Activated CD8-positive, alpha-beta memory T cell treated with anti-CD3 and anti-CD28 coated beads, Interleukin-2, amount 50 U/mL, for 1 hour (primary cell): ENCODE measurements at regions not wholly inside any gene's neighbourhood (a gene's known extent, or its start where the extent isn't known, plus 50 kb on each side); places are given as distances from the start of the nearest gene placed in this dataset.

ENCODE experiments used
- DNase-seq: peaks from one replicate; pipeline ENCODE4 v3.0.0-alpha.2; 2020; ENCODE audit errors: extremely low read depth

DNA sequence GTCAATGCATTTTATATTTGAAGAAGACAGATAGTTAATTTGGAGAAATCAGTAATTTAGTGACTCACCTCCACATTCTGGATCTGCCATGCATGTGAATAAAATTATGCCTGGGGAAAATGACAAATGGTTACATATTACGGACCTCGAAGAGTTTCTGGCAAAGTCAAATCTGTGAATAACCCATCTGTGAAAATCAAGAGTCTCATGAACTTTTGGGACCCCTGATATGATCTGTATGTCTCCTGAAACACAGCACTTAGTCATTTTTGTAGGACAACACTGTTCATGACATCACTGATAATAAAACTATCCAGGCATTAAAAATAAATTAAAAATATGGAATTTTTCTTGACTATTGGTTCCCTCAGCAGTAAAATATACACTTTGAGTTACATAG, 584.5 kb downstream of the TLE4 start:
- no peak for DNase-seq

DNA sequence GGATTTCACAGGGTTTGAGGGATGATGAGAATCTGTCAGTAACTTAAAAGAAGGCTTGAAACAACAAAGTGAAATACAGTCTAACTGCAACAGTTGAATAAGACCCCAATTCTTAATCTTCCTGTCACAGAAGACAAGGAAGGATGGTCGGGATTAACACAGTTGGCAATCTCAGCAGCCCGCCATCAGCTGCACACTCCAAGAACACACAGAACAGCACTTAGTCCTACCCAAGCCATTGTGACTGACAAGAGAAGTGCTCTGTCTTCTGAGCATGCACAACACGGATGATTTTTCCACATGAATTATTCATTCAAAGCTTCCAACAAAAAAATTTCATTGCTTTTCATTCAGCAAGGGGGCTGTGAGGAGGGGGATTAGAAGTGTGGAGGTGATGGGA, 576.1 kb downstream of the TLE4 start:
- no peak for DNase-seq

DNA sequence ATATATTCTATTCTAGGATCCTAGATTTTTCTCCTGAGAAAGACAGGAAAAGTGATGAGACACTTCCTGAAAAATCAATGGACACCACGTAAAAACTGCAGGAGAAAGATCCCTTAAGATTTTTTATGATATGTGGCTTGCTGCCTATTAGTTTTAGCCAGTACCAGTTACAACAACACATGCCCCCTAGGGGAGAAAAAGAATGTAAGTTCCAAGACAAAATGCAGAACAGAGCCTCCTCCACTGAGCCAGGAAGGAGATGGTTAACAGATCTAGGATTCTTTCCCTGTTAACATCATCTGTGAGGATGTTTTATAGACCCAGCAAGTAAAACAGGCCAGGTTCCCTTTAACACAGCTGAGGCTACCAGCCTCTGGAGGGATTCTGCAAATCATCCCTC, 574.7 kb downstream of the TLE4 start:
- DNase-seq: no peak

DNA sequence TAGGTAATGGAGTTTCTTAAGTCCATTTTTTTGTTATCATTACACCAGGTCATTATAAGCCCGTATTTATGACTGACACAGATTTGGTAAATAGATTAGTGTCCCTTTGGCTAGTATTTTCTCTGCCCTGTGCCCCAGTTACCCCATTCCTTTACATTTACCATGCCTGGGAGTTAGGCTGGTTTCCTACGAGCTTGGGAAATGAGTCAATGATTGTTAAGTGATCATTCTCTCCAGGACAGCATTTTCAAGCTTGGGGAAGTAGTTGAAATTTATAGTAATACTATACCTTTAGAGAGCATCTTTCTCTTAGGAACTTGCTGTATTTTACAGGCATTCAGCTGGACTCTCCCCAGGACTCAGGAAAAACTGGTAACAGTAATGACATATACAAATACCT, 573.1 kb downstream of the TLE4 start:
- no peak for DNase-seq

- DNase-seq: no peak
Measured at GRCh38 chr9:80144406-80144805, 572.6 kb downstream of the TLE4 start.

- DNase-seq: no peak
Measured at GRCh38 chr9:80143899-80144298, 572.1 kb downstream of the TLE4 start.

GRCh38 chr9:80134487-80134886, 562.7 kb downstream of the TLE4 start:
- no peak for DNase-seq

DNA sequence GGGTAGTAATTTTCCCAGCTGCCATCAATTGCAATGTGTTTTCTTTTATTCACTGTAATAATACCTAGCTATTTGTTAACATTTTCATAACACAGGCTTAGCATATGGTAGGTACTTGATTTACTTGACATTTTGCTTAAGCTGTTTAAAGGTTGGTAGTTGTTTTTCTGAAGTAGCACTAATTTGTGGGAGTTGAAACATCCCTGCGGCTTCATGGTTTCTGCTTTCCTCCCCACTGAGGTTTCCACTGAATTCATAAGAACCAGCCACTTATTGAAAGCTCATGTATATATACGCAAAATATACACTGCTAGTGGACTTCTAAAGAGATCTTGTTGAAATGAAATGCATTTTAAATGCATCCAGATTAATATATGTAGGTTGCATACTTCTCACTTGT, 559.9 kb downstream of the TLE4 start:
- DNase-seq: no peak

GRCh38 chr9:80127920-80128319, 556.2 kb downstream of the TLE4 start:
- DNase-seq: no peak

DNA sequence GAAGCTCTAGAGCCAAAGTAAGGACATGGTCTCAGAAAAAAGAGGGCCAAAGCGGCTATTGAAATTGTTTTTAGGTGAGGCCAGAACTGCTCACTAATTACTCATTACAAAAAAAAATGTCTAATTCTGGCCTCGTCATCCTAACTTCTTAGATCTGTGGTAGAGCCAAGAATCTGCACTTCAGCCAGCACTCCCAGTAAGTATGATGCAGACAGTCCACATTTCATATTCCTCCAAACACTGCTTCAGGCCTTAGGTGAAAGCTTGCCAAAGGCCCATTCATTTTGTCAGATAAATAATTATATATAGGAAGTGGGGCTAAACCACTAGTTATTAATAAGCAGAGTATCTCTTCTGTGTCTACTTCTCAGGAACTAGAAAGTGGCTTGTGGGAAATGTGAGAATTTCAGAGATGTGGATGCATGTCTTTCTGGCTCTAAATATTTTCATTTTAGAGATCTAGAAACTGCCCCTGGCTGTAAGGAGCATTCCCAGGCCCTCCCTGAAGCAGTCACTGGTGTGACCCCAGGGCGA, 554.0 kb downstream of the TLE4 start:
- no peak for DNase-seq

DNA sequence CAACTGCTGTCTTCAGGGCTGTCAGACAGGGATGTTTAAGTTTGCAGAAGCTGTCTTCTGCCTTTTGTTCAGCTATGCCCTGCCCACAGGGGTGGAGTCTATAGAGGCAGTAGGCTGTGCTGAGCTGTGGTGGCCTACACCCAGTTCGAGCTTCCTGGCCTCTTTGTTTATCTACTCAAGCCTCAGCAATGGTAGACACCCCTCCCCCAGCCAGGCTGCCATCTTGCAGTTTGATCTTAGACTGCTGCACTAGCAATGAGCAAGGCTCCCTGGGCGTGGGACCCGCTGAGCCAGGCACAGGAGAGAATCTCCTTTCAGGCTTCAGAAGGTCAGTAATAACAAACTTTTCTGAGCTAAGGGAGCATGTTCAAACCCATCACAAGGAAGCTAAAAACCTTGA, 545.3 kb downstream of the TLE4 start:
- DNase-seq: no peak

DNA sequence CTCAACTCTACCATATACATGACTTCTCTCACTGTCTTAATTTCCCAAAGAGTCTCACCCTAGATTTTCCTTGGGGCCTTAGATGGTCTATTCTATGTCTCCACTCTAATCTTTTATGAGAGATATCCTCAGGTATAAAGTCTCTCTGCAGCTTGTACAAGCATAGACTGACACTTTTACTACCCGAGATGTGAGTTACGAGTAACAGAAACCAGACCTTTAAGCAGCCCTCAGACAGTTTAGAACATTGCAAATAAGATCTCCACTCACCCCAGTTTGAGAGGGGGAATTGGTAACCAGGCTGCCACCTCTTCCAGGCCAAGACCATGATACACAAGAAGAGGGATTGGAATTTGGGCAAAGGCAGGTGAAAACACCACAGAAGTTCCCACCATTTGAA, 542.5 kb downstream of the TLE4 start:
- DNase-seq: no peak

DNA sequence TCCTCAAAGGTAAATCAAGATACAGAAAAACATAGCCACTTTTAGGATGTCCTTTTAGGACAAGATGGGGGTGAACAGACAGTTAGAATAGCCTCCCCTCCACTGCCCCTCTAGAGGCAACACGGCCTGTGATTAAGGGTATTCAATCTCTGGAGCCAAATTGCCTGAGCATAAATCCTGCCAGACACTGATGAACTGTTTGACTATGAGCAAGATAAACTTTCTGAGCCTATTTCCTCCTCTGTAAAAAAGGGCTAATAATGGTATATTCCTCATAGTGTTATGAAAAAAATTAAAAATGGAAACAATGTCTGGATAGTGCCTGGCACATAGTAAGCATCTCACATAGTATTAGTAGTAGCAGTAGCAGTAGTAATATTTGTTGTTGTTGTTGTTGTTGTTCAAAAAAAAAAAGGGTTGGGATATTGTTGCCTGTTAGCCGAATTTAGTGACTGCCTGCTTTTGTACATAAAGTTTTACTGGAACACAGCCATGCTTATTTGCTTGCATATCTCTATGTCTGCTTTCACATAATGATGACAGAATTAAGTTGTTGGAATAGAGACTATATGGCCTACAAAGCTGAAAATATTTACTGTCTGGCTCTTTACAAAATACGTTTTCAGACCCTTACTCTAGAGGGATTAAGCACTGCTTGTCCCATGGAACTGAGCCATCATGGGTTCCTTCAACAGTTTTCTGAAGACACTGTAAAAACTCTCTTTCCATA, 536.3 kb downstream of the TLE4 start:
- no peak for DNase-seq

GRCh38 chr9:80097476-80097875, 525.7 kb downstream of the TLE4 start:
- no peak for DNase-seq

GRCh38 chr9:80094176-80094771, 522.5 kb downstream of the TLE4 start:
- no peak for DNase-seq

DNA sequence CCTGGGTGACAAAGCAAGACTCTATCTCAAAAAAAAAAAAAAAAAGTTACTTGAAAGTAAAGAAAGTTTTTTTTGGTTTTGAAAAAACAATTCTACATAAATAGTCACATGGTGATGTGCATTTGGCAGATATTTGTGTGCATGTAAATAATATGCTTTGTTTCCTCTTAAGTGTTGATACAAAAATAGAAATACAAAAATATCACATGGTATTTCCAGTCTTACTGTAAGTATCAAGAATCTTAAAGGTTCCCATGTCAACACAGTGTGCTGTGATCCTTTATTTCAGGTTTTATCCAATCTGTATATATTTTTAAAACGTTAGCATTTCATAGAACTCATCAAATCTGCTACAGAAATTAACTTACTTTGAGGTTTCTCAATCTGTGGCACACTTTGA, 521.9 kb downstream of the TLE4 start:
- DNase-seq: no peak

DNA sequence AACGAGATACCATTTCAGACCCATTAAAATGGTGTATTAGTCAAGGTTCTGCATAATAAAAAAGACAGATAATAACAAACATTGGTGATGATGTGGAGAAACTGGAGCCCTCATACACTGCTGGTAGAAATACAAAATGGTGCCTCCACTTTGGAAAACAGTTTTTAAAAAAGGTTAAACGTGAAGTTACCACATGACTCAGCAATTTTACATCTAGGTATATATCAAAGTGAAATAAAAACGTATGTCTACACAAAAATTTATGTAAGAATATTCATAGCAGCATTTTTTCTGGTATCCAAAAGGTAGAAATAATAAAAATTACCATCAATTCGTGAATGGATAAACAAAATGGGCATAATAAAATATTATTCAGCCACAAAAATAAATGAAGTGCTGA, 519.8 kb downstream of the TLE4 start:
- DNase-seq: no peak

DNA sequence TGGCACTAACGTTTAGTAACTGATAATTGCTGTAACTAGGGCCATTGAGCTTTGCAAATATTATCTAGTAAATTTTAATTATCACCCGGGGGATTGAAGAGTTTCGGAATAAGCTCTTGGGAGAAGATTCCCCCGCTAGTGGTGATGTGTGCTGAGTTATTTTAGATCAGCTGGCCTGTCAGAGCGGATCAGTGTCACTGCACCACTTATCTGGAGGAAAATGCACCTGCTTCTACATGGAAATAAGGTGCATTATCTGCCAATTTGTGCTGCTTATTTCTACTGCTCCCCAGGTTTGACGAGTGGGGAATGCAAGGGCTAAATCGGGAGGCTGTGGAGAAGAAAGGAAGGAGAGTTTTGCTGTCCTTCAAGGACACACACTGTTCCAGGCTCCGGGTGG, 518.6 kb downstream of the TLE4 start:
- no peak for DNase-seq

- DNase-seq: no peak
Measured at GRCh38 chr9:80086822-80087345, 515.1 kb downstream of the TLE4 start.

- DNase-seq: no peak
Measured at GRCh38 chr9:80086386-80086785, 514.6 kb downstream of the TLE4 start.

DNA sequence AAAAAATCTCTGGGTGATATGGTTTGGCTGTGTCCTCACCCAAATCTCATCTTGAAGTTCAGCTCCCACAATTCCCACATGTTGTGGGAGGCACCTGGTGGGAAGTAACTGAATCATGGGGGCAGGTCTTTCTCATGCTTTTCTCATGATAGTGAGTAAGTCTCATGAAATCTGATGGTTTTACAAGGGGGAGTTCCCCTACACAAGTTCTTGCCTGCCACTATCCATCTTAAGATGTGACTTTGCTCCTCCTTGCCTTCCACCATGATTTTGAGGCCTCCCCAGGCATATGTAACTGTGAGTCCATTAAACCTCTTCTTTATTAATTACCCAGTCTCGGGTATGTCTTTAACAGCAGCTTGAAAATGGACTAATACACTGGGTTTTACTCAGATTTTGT, 513.9 kb downstream of the TLE4 start:
- no peak for DNase-seq

DNA sequence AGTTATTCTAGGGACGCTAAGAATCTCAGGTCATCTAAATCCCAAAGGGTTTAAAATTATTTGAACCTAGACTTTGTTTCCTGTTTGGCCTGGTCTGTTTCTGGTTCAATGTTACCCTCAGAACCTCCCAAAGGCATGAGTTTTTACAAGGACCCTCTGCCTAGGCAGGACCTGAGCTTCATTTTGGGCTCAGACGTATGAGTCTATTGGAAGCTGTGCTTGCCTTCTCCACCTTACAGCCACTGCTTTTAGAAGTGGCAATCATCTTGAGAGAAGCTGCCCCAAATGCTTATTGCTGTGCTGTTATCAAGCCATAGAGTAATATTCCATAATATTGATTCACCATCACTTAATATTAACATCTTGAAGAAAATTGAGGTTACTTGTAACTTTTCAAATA, 510.4 kb downstream of the TLE4 start:
- no peak for DNase-seq

DNA sequence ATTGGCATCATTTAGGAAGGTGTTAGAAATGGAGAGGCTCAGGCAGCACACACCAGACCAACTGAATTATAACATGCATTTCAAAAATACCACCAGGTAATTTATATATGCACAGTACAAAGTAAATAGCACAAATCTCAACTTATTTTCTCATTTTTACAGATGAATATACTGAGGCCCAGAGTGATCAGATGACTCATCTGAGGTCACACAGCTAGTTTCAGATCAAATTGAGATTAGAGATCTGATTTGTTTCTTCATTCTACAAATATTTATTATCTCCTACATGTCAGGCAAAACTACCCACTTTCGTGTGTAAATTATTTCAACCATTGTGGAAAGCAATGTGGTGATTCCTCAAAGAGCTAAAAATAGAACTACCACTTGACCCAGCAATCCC, 507.1 kb downstream of the TLE4 start:
- DNase-seq: no peak
